HUDEP-2 (cell line): ENCODE measurements at regions not wholly inside any gene's neighbourhood (a gene's known extent, or its start where the extent isn't known, plus 50 kb on each side); places are given as distances from the start of the nearest gene placed in this dataset.
A peak's percentile ranks its signal among the peaks of the same experiment; 100 is the strongest.

Experiments used
- DNase-seq, 76 experiments: peaks; one replicate each; lab custom pipeline; 2025; ENCODE audit not compliant: unreplicated experiment in 76 of 76; lab: John Stamatoyannopoulos, UW

- DNase-seq = no peak
Observed at GRCh38 chr6:147621263-147621662, 112.8 kb downstream of the SAMD5 start.

- DNase-seq = no peak
Observed at GRCh38 chr6:147621961-147622360, 113.5 kb downstream of the SAMD5 start.

- no peak for DNase-seq
Observed at GRCh38 chr6:147624946-147625515, 116.5 kb downstream of the SAMD5 start.

- DNase-seq = no peak
Observed at GRCh38 chr6:147625946-147626345, 117.5 kb downstream of the SAMD5 start.

GRCh38 chr6:147627411-147627810 lies 118.9 kb downstream of the SAMD5 start:
- DNase-seq = no peak

- no peak for DNase-seq
Observed at GRCh38 chr6:147633191-147633590, 124.7 kb downstream of the SAMD5 start.

- no peak for DNase-seq
Observed at GRCh38 chr6:147637620-147638195, 129.2 kb downstream of the SAMD5 start.

GRCh38 chr6:147639279-147639678 lies 130.8 kb downstream of the SAMD5 start:
- DNase-seq = no peak

- no peak for DNase-seq
Observed at GRCh38 chr6:147640606-147641005, 132.1 kb downstream of the SAMD5 start.

- no peak for DNase-seq
Observed at GRCh38 chr6:147641511-147641910, 133.0 kb downstream of the SAMD5 start.

- DNase-seq = no peak
Observed at GRCh38 chr6:147642458-147642857, 134.0 kb downstream of the SAMD5 start.

GRCh38 chr6:147643341-147644200 lies 135.1 kb downstream of the SAMD5 start:
- DNase-seq = no peak

- no peak for DNase-seq
Observed at GRCh38 chr6:147648916-147649315, 140.4 kb downstream of the SAMD5 start.

- DNase-seq = peak in 10 of 76 experiments; percentile 5 to 47 (median 15)
Observed at GRCh38 chr6:147651249-147652063, 143.0 kb downstream of the SAMD5 start.

- no peak for DNase-seq
Observed at GRCh38 chr6:147653631-147654030, 145.1 kb downstream of the SAMD5 start.

- DNase-seq = no peak
Observed at GRCh38 chr6:147654103-147654845, 145.8 kb downstream of the SAMD5 start.

- no peak for DNase-seq
Observed at GRCh38 chr6:147660334-147661311, 152.1 kb downstream of the SAMD5 start.

- no peak for DNase-seq
Observed at GRCh38 chr6:147662646-147663045, 154.2 kb downstream of the SAMD5 start.

- DNase-seq = peak in 1 of 76 experiments; percentile 13
Observed at GRCh38 chr6:147664092-147664491, 155.6 kb downstream of the SAMD5 start.
